A673 (cell line): ENCODE measurements at regions not wholly inside any gene's neighbourhood (a gene's known extent, or its start where the extent isn't known, plus 50 kb on each side); places are given as distances from the start of the nearest gene placed in this dataset.

Experiments
- BruUV-seq: library from RNA; stranded (reverse); fragments of 400-500 nt; replicated peaks from 2 replicates; lab custom pipeline; 2021; lab: Mats Ljungman, UMichigan
- CTCF ChIA-PET: fragments of 300-600 bp; sonication (Branson Sonifier 250); formaldehyde crosslinking; loops from one replicate; lab custom pipeline; 2022; ENCODE audit warnings: antibody characterized with exemption; lab: Charles Lee
- POLR2A ChIA-PET: fragments of 300-600 bp; sonication (Branson Sonifier 250); formaldehyde crosslinking; loops from one replicate; lab custom pipeline; 2022; ENCODE audit warnings: antibody characterized with exemption; ENCODE audit not compliant: low non-redundant PET; lab: Charles Lee
- DNase-seq: peaks from one replicate; pipeline ENCODE4 v3.0.0-alpha.2; 2015; ENCODE audit warnings: low spot score
- H3K27ac ChIP-seq: fragments of 200-600 bp; sonication (generic); 2 replicates; pipeline ENCODE4 v1.5.1; 2016; ENCODE audit warnings: mixed run types, low read depth, mild to moderate bottlenecking, mixed read lengths, antibody characterized with exemption, low read length; ENCODE audit not compliant: poor library complexity, severe bottlenecking
- H3K27me3 ChIP-seq: fragments of 200-600 bp; sonication (generic); replicated peaks from 2 replicates; pipeline ENCODE4 v1.6.1; 2017; ENCODE audit warnings: mixed run types, low read depth, mild to moderate bottlenecking, mixed read lengths, antibody characterized with exemption, low read length; ENCODE audit not compliant: insufficient read depth, poor library complexity
- H3K36me3 ChIP-seq: fragments of 200-600 bp; sonication (generic); 2 replicates; pipeline ENCODE4 v1.6.1; 2016; ENCODE audit warnings: mixed run types, mild to moderate bottlenecking, mixed read lengths, antibody characterized with exemption, low read length; ENCODE audit not compliant: insufficient read depth, poor library complexity, severe bottlenecking
- H3K4me1 ChIP-seq: fragments of 200-600 bp; sonication (generic); 2 replicates; pipeline ENCODE4 v1.6.1; 2017; ENCODE audit warnings: mixed run types, mild to moderate bottlenecking, mixed read lengths, antibody characterized with exemption, low read length; ENCODE audit not compliant: insufficient read depth, poor library complexity, severe bottlenecking
- H3K4me3 ChIP-seq: fragments of 200-600 bp; sonication (generic); 2 replicates; pipeline ENCODE4 v1.5.1; 2016; ENCODE audit warnings: low read depth, mixed run types, mild to moderate bottlenecking, mixed read lengths, low read length; ENCODE audit not compliant: poor library complexity, severe bottlenecking
- H3K9me3 ChIP-seq: fragments of 200-600 bp; sonication (generic); 2 replicates; pipeline ENCODE4 v1.6.1; 2016; ENCODE audit warnings: mixed run types, low read depth, mild to moderate bottlenecking, mixed read lengths, antibody characterized with exemption, low read length; ENCODE audit not compliant: poor library complexity, severe bottlenecking
- CTCF ChIP-seq: fragments of 300-800, 200-600 bp; sonication (generic); conservative IDR thresholded peaks from 2 replicates; pipeline ENCODE4 v1.5.1; 2017; ENCODE audit warnings: low read depth, mild to moderate bottlenecking, antibody characterized with exemption, low read length, moderate library complexity, mixed read lengths
- EZH2 ChIP-seq: fragments of 200-600 bp; sonication (generic); IDR thresholded peaks from 2 replicates; pipeline ENCODE4 v1.6.1; 2017; ENCODE audit warnings: borderline replicate concordance, low read depth, mild to moderate bottlenecking, mixed read lengths, antibody characterized with exemption, low read length; ENCODE audit not compliant: poor library complexity, severe bottlenecking
- intact Hi-C: fragments of 100-400 bp; cut with micrococcal nuclease; formaldehyde crosslinking; loops from one replicate; pipeline ENCODE4 v1.10.0; 2022; ENCODE audit not compliant: unreplicated experiment

GRCh38 chr12:102736328-102736727, 180.7 kb downstream of the PAH start:
- intact Hi-C loops, result no loop called here
- Histone ChIP-seq H3K27me3 (no peaks in the 10 kb centered on the region), H3K4me1 (no peaks in the 10 kb centered on the region), H3K27ac (no peak overlapping the region), H3K4me3 (no peak overlapping the region), H3K9me3 (no peaks in the 10 kb centered on the region), H3K36me3 (no peaks in the 10 kb centered on the region)
- CTCF ChIA-PET, result no interaction called here
- no peak for DNase-seq
- BruUV-seq, result no TSS peak
- no peak for TF ChIP-seq CTCF
- no peak for TF ChIP-seq EZH2
- POLR2A ChIA-PET, result no interaction called here

GRCh38 chr12:102735104-102735503, 181.9 kb downstream of the PAH start:
- ChIA-PET CTCF (no interaction called here), POLR2A (no interaction called here)
- H3K9me3 ChIP-seq, result no peaks in the 10 kb centered on the region
- intact Hi-C loops, result no loop called here
- TF ChIP-seq EZH2 (no peak), CTCF (no peak)
- no peaks in the 10 kb centered on the region for H3K36me3 ChIP-seq
- DNase-seq, result no peak
- no peak overlapping the region for H3K27ac ChIP-seq
- no peak overlapping the region for H3K4me3 ChIP-seq
- H3K27me3 ChIP-seq, result no peaks in the 10 kb centered on the region
- no peaks in the 10 kb centered on the region for H3K4me1 ChIP-seq
- BruUV-seq, result no TSS peak

DNA sequence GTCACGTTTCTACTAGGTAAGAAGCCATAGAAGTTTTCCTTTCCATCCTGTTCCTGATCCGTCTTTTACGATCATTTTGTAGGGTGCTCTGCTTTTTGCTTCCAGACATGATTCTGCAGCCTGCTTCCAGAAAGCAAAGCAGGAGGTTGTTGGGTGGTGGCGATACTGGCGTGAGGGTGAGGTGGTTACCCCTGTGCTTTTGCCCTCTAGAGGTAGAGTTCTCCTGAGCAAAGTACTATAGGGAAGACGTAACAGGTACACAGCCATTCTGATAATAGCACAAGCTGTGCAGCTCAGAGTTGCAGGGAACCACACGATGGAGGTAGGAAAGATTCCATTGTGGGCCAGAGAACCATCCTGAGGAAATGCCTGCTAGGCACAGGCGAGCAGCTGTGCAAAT, 186.0 kb downstream of the PAH start:
- H3K36me3 ChIP-seq, result no peaks in the 10 kb centered on the region
- H3K9me3 ChIP-seq, result no peaks in the 10 kb centered on the region
- H3K27me3 ChIP-seq, result no peaks in the 10 kb centered on the region
- intact Hi-C loops, result no loop called here
- H3K27ac ChIP-seq, result no peak overlapping the region
- no peak overlapping the region for H3K4me3 ChIP-seq
- H3K4me1 ChIP-seq, result no peaks in the 10 kb centered on the region
- DNase-seq, result no peak
- ChIA-PET POLR2A (no interaction called here), CTCF (no interaction called here)
- BruUV-seq, result no TSS peak
- TF ChIP-seq CTCF (no peak), EZH2 (no peak)
